ENCODE measurements at regions not wholly inside any gene's neighbourhood (a gene's known extent, or its start where the extent isn't known, plus 50 kb on each side); places are given as distances from the start of the nearest gene placed in this dataset. TPM values are rescaled to one million over a fixed set of nuclear protein-coding genes. Genes with fewer than 3 reads are reported as not detected.
"Not testable (repeated sequence)": the region's sequence is repeated elsewhere in the genome, so short reads cannot be mapped to it uniquely, and the experiment has no call there.

GRCh38 chr3:75607996-75608395 is 56.1 kb upstream of the FRG2C start:
- H4K20me1 ChIP-seq (ENCODE audit: insufficient read depth, low read length); H3K27ac ChIP-seq (ENCODE audit: low read depth, low read length, poor library complexity, severe bottlenecking); H3K36me3 ChIP-seq (ENCODE audit: insufficient read depth, low read length); H2AFZ ChIP-seq (ENCODE audit: low read length); POLR2A ChIA-PET; DNase-seq (ENCODE audit: low spot score); H3K4me1 ChIP-seq (ENCODE audit: insufficient read depth, low read length, poor library complexity, severe bottlenecking); H3K9me2 ChIP-seq (ENCODE audit: insufficient read depth, low read length); BruUV-seq (replicated peaks); H3K9me3 ChIP-seq (ENCODE audit: low read length); CTCF ChIA-PET (ENCODE audit: unreplicated experiment); H3K4me3 ChIP-seq (ENCODE audit: low read depth, low read length, poor library complexity, severe bottlenecking); H3K4me2 ChIP-seq (ENCODE audit: low read length); intact Hi-C loops (cut with micrococcal nuclease; ENCODE audit: unreplicated experiment); H3K79me2 ChIP-seq (ENCODE audit: insufficient read depth, low read depth, low read length): not testable (repeated sequence)

GRCh38 chr3:75609598-75609997 is 54.5 kb upstream of the FRG2C start:
- H3K36me3 ChIP-seq (ENCODE audit: insufficient read depth, low read length); POLR2A ChIA-PET; BruUV-seq (replicated peaks); H3K4me3 ChIP-seq (ENCODE audit: low read depth, low read length, poor library complexity, severe bottlenecking); H3K9me2 ChIP-seq (ENCODE audit: insufficient read depth, low read length); H3K79me2 ChIP-seq (ENCODE audit: insufficient read depth, low read depth, low read length); H3K4me1 ChIP-seq (ENCODE audit: insufficient read depth, low read length, poor library complexity, severe bottlenecking); H4K20me1 ChIP-seq (ENCODE audit: insufficient read depth, low read length); CTCF ChIA-PET (ENCODE audit: unreplicated experiment); H2AFZ ChIP-seq (ENCODE audit: low read length); intact Hi-C loops (cut with micrococcal nuclease; ENCODE audit: unreplicated experiment); H3K4me2 ChIP-seq (ENCODE audit: low read length); H3K27ac ChIP-seq (ENCODE audit: low read depth, low read length, poor library complexity, severe bottlenecking); H3K9me3 ChIP-seq (ENCODE audit: low read length); DNase-seq (ENCODE audit: low spot score): not testable (repeated sequence)

GRCh38 chr3:75610773-75611172 is 53.4 kb upstream of the FRG2C start:
- intact Hi-C loops (cut with micrococcal nuclease; ENCODE audit: unreplicated experiment) = no loop called here
- Histone ChIP-seq H3K9me2 (ENCODE audit: insufficient read depth, low read length) (no peaks in the 10 kb centered on the region), H4K20me1 (ENCODE audit: insufficient read depth, low read length) (no peaks in the 10 kb centered on the region), H3K27ac (ENCODE audit: low read depth, low read length, poor library complexity, severe bottlenecking) (no peak overlapping the region), H3K4me2 (ENCODE audit: low read length) (no peak overlapping the region), H3K9me3 (ENCODE audit: low read length) (no peaks in the 10 kb centered on the region), H3K4me1 (ENCODE audit: insufficient read depth, low read length, poor library complexity, severe bottlenecking) (no peaks in the 10 kb centered on the region), H3K4me3 (ENCODE audit: low read depth, low read length, poor library complexity, severe bottlenecking) (no peak overlapping the region), H2AFZ (ENCODE audit: low read length) (no peak overlapping the region), H3K36me3 (ENCODE audit: insufficient read depth, low read length) (no peaks in the 10 kb centered on the region), H3K79me2 (ENCODE audit: insufficient read depth, low read depth, low read length) (no peaks in the 10 kb centered on the region)
- ChIA-PET POLR2A (no interaction called here), CTCF (ENCODE audit: unreplicated experiment) (no interaction called here)
- no peak for DNase-seq (ENCODE audit: low spot score)
- no peak for TF ChIP-seq EZH2phosphoT487 (IDR thresholded peaks at IDR 0.05; ENCODE audit: borderline replicate concordance, low read depth, low read length)
- no peak for TF ChIP-seq CTCF (conservative IDR thresholded peaks at IDR 0.05; ENCODE audit: low read length)
- no TSS peak for BruUV-seq (replicated peaks)

- intact Hi-C loops (cut with micrococcal nuclease; ENCODE audit: unreplicated experiment); H4K20me1 ChIP-seq (ENCODE audit: insufficient read depth, low read length); H3K9me3 ChIP-seq (ENCODE audit: low read length): not testable (repeated sequence)
These were observed 52.2 kb upstream of the FRG2C start for GRCh38 chr3:75611724-75612460.

More at GRCh38 chr3:75611724-75612460, 52.2 kb upstream of the FRG2C start:
- H3K9me2 ChIP-seq (ENCODE audit: insufficient read depth, low read length); H3K4me2 ChIP-seq (ENCODE audit: low read length); H3K27ac ChIP-seq (ENCODE audit: low read depth, low read length, poor library complexity, severe bottlenecking); H3K79me2 ChIP-seq (ENCODE audit: insufficient read depth, low read depth, low read length); BruUV-seq (replicated peaks); POLR2A ChIA-PET; H2AFZ ChIP-seq (ENCODE audit: low read length); DNase-seq (ENCODE audit: low spot score); H3K4me1 ChIP-seq (ENCODE audit: insufficient read depth, low read length, poor library complexity, severe bottlenecking); H3K36me3 ChIP-seq (ENCODE audit: insufficient read depth, low read length); H3K4me3 ChIP-seq (ENCODE audit: low read depth, low read length, poor library complexity, severe bottlenecking); CTCF ChIA-PET (ENCODE audit: unreplicated experiment): not testable (repeated sequence)

Small RNA genes lying in the stretch of these regions (microRNA-seq; reads per million reads assigned to microRNA genes)
- not detected for gene MIR4444-2 (ENCODE audit: borderline replicate concordance)

Small RNA genes lying in the stretch of these regions (small RNA-seq; reads per million reads assigned to genes)
- gene AC139453.1 (not detected), gene LSP1P2 (not detected), gene MIR4444-2 (not detected), gene RN7SL294P (not detected), gene SNRPCP10 (not detected)
